ENCODE measurements at regions not wholly inside any gene's neighbourhood (a gene's known extent, or its start where the extent isn't known, plus 50 kb on each side); places are given as distances from the start of the nearest gene placed in this dataset.

DNA sequence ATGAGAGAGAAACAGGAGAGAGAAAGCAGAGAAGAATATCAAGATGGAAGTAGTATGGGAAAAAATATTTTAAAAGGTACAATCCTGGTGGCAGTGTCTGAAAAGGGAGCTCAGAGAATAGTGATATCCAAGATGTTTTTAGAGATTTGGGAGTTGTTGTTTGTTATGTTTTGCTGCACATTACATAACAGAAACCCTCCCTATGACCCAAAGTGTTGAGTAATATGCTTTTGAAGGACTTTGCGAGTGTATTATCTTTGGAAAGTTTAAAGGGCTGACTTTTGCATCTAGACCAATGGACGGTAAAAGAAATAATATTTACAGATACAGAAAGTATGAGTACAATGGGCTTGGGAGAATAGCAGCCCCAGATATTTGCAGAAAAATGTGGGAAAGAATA is 759.7 kb downstream of the NTRK3 start:
- peaks cover 15 to 21% of the 10 kb centered on the region in 2 experiments; a peak in 2 of 4 replicates for H3K9me3 ChIP-seq (ENCODE audit: control insufficient read depth in 1 of 2, insufficient read depth in 1 of 2, low read depth in 1 of 2, low read length in 2 of 2)
- DNase-seq (ENCODE audit: low read depth, low spot score) = no peak
- H3K27me3 ChIP-seq (ENCODE audit: insufficient read depth, low read length) = no peaks in the 10 kb centered on the region
- ChIA-PET RAD21 (ENCODE audit: low non-redundant PET in 1 of 2, low total read pairs in 2 of 2, uncharacterized antibody in 2 of 2, unreplicated experiment in 2 of 2) (no interaction called here), CTCF (no interaction called here), POLR2A (no interaction called here)
- no TSS peak for BruUV-seq (replicated peaks)
- H3K36me3 ChIP-seq (ENCODE audit: control insufficient read depth in 1 of 2, insufficient read depth in 2 of 2, low read length in 2 of 2) = no peaks in the 10 kb centered on the region
- TF ChIP-seq CBX3 (IDR thresholded peaks at IDR 0.05; ENCODE audit: low read depth) = no peak
- no peak for TF ChIP-seq YY1 (IDR thresholded peaks at IDR 0.05; ENCODE audit: extremely low read depth, insufficient replicate concordance, low read depth, low read length)
- no peak for TF ChIP-seq POLR2AphosphoS5 (IDR thresholded peaks at IDR 0.05; ENCODE audit: low read depth, low read length)
- no peak for TF ChIP-seq SRF (IDR thresholded peaks at IDR 0.05; ENCODE audit: low read depth)
- TF ChIP-seq SP1 (IDR thresholded peaks at IDR 0.05; ENCODE audit: low read depth) = no peak
- no peak for TF ChIP-seq MAX (IDR thresholded peaks at IDR 0.05)
- no peak for TF ChIP-seq ATF3 (IDR thresholded peaks at IDR 0.05)
- no peak for TF ChIP-seq ZFX (IDR thresholded peaks at IDR 0.05)
- TF ChIP-seq, protein P1, sequence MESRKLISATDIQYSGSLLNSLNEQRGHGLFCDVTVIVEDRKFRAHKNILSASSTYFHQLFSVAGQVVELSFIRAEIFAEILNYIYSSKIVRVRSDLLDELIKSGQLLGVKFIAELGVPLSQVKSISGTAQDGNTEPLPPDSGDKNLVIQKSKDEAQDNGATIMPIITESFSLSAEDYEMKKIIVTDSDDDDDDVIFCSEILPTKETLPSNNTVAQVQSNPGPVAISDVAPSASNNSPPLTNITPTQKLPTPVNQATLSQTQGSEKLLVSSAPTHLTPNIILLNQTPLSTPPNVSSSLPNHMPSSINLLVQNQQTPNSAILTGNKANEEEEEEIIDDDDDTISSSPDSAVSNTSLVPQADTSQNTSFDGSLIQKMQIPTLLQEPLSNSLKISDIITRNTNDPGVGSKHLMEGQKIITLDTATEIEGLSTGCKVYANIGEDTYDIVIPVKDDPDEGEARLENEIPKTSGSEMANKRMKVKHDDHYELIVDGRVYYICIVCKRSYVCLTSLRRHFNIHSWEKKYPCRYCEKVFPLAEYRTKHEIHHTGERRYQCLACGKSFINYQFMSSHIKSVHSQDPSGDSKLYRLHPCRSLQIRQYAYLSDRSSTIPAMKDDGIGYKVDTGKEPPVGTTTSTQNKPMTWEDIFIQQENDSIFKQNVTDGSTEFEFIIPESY (IDR thresholded peaks at IDR 0.05; ENCODE audit: extremely low read depth, insufficient replicate concordance, low read length) = no peak
- TF ChIP-seq SIN3A (IDR thresholded peaks at IDR 0.05; ENCODE audit: low read depth) = no peak
- TF ChIP-seq EGR1 (IDR thresholded peaks at IDR 0.05; ENCODE audit: low read depth) = no peak
- intact Hi-C loops (cut with micrococcal nuclease) = no loop called here
- no peaks in the 10 kb centered on the region for H3K79me2 ChIP-seq (ENCODE audit: insufficient read depth, low read length)
- H2AFZ ChIP-seq (ENCODE audit: low read depth, low read length, poor library complexity, severe bottlenecking) = no peak overlapping the region
- ATAC-seq = no peak
- H3K4me2 ChIP-seq (ENCODE audit: low read length) = no peak overlapping the region
- H3K4me3 ChIP-seq (replicated peaks in 1 of 2; ENCODE audit: low read depth in 1 of 2, low read length in 2 of 2) = no peak overlapping the region
- no peaks in the 10 kb centered on the region for H4K20me1 ChIP-seq (ENCODE audit: insufficient read depth)
- no peak overlapping the region for H3K9ac ChIP-seq (ENCODE audit: low read length)
- no peaks in the 10 kb centered on the region for H3K4me1 ChIP-seq (ENCODE audit: control insufficient read depth in 1 of 2, insufficient read depth in 2 of 2, low read length in 2 of 2)
- H3K27ac ChIP-seq (ENCODE audit: low read depth, low read length) = no peak overlapping the region
- H3K9me2 ChIP-seq (ENCODE audit: insufficient read depth) = no peaks in the 10 kb centered on the region
